Neuronal stem cell (in vitro differentiated cells): ENCODE measurements at regions not wholly inside any gene's neighbourhood (a gene's known extent, or its start where the extent isn't known, plus 50 kb on each side); places are given as distances from the start of the nearest gene placed in this dataset.

Experiments
- DNase-seq: peaks from one replicate; pipeline ENCODE4 v3.0.0-alpha.2; 2013; ENCODE audit warnings: low spot score
- H2AFZ ChIP-seq: one replicate; pipeline ENCODE4 v1.6.1; 2013; ENCODE audit warnings: mild to moderate bottlenecking, low read length, inconsistent platforms
- H2AK5ac ChIP-seq: 2 replicates; pipeline ENCODE4 v1.6.1; 2013; ENCODE audit warnings: low read depth, mild to moderate bottlenecking, inconsistent platforms, low read length, moderate library complexity, mixed read lengths
- H2BK120ac ChIP-seq: 2 replicates; pipeline ENCODE4 v1.6.1; 2013; ENCODE audit warnings: low read depth, mild to moderate bottlenecking, inconsistent platforms, low read length, moderate library complexity, mixed read lengths
- H2BK12ac ChIP-seq: one replicate; pipeline ENCODE4 v1.6.1; 2013; ENCODE audit warnings: low read length, inconsistent platforms
- H2BK15ac ChIP-seq: 2 replicates; pipeline ENCODE4 v1.6.1; 2013; ENCODE audit warnings: mild to moderate bottlenecking, low read length, inconsistent platforms, mixed read lengths
- H2BK5ac ChIP-seq: one replicate; pipeline ENCODE4 v1.6.1; 2013; ENCODE audit warnings: inconsistent platforms, mild to moderate bottlenecking, low read length, moderate library complexity
- H3K14ac ChIP-seq: one replicate; pipeline ENCODE4 v1.6.1; 2013; ENCODE audit warnings: low read length, inconsistent platforms
- H3K18ac ChIP-seq: 2 replicates; pipeline ENCODE4 v1.6.1; 2013; ENCODE audit warnings: low read length, inconsistent platforms
- H3K23ac ChIP-seq: 2 replicates; pipeline ENCODE4 v1.6.1; 2013; ENCODE audit warnings: low read depth, mild to moderate bottlenecking, mixed read lengths, low read length, inconsistent platforms; ENCODE audit not compliant: poor library complexity
- H3K27ac ChIP-seq: replicated peaks from 3 replicates; pipeline ENCODE4 v1.5.1; 2013; ENCODE audit warnings: low read length, inconsistent platforms
- H3K27me3 ChIP-seq, 3 experiments: 2 replicates each; pipeline ENCODE4 v1.6.1; 2013; ENCODE audit warnings: low read length in 3 of 3, mild to moderate bottlenecking in 2 of 3, inconsistent platforms in 1 of 3, low read depth in 1 of 3, mixed read lengths in 1 of 3, moderate library complexity in 1 of 3; ENCODE audit not compliant: control insufficient read depth in 3 of 3, insufficient read depth in 3 of 3
- H3K36me3 ChIP-seq, 2 donors: replicated peaks in 1 of 2; 2 replicates each; pipeline ENCODE4 v1.6.1; 2013; ENCODE audit warnings: low read length in 2 of 2; ENCODE audit not compliant: control insufficient read depth in 2 of 2, insufficient read depth in 2 of 2
- H3K4ac ChIP-seq: 2 replicates; pipeline ENCODE4 v1.6.1; 2013; ENCODE audit warnings: inconsistent platforms, mild to moderate bottlenecking, low read length, moderate library complexity
- H3K4me1 ChIP-seq, 2 donors: 1 replicate in 1 of 2; 2 replicates in 1 of 2; pipeline ENCODE4 v1.6.1; 2013; ENCODE audit warnings: low read length in 2 of 2, low read depth in 1 of 2; ENCODE audit not compliant: control insufficient read depth in 2 of 2, insufficient read depth in 1 of 2
- H3K4me2 ChIP-seq: one replicate; pipeline ENCODE4 v1.6.1; 2013; ENCODE audit warnings: mild to moderate bottlenecking, low read length, inconsistent platforms; ENCODE audit not compliant: insufficient read depth, poor library complexity, severe bottlenecking
- H3K4me3 ChIP-seq, 2 donors: 2 replicates each; pipeline ENCODE4 v1.5.1; 2013; ENCODE audit warnings: low read length in 2 of 2, mild to moderate bottlenecking in 2 of 2, inconsistent platforms in 1 of 2, moderate library complexity in 1 of 2
- H3K79me1 ChIP-seq: one replicate; pipeline ENCODE4 v1.6.1; 2013; ENCODE audit warnings: low read depth, mild to moderate bottlenecking, inconsistent platforms, low read length, moderate library complexity
- H3K9ac ChIP-seq: one replicate; pipeline ENCODE4 v1.6.1; 2013; ENCODE audit warnings: mild to moderate bottlenecking, low read depth, low read length, inconsistent platforms; ENCODE audit not compliant: poor library complexity
- H3K9me3 ChIP-seq, 2 donors: replicated peaks in 1 of 2; 2 replicates each; pipeline versions ENCODE3 to v1.6.1; 2013; ENCODE audit warnings: low read length in 2 of 2, mild to moderate bottlenecking in 2 of 2, inconsistent platforms in 1 of 2, low read depth in 1 of 2, mixed read lengths in 1 of 2, moderate library complexity in 1 of 2; ENCODE audit not compliant: control insufficient read depth in 2 of 2, insufficient read depth in 1 of 2
- H4K8ac ChIP-seq: one replicate; pipeline ENCODE4 v1.6.1; 2013; ENCODE audit warnings: low read depth, mild to moderate bottlenecking, inconsistent platforms, low read length, moderate library complexity
- H4K91ac ChIP-seq: one replicate; pipeline ENCODE4 v1.6.1; 2013; ENCODE audit warnings: low read length, low read depth, mild to moderate bottlenecking, inconsistent platforms; ENCODE audit not compliant: poor library complexity
- WGBS, 2 donors: extraction: QIAGEN DNeasy Blood & Tissue Kit; methylation state at CpG; one replicate each; pipeline ENCODE4 v1.1.7; 2013; ENCODE audit warnings: missing lambda C conversion rate in 2 of 2, mixed read lengths in 1 of 2; ENCODE audit not compliant: insufficient read length in 2 of 2, insufficient replicate concordance in 1 of 2; ENCODE audit errors: extremely low coverage in 2 of 2; 5-methylcytosine and 5-hydroxymethylcytosine counted together

DNA sequence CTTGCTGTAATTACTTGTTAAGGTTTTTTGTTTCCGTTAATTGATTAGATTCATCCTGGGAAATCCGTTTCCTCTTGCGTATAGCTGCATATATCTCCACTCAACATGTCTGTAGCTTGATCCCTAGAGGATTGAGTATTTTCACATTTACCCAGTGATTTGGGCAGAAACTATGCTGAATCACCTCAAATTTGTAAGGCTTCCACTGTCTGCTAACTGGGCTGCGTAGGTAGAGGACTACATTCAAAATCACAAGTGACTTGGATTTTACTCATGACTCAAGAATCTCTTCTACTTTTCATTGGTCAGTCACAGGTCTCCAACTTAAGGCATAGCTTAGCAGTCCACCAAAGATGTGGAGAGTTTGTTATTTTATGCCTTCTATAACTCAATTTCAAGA lies 141.8 kb downstream of the POLR1F start:
- no peak for DNase-seq
- H3K27ac ChIP-seq = no peak overlapping the region
- H3K4me1 ChIP-seq = no peaks in the 10 kb centered on the region
- H2BK15ac ChIP-seq = no peak overlapping the region
- no CpG with 5 or more reads among the region's 4 CpGs for WGBS, 2 donors
- H2BK12ac ChIP-seq = no peak overlapping the region
- H2BK120ac ChIP-seq = no peak overlapping the region
- no peak overlapping the region for H2AFZ ChIP-seq
- no peak overlapping the region for H4K91ac ChIP-seq
- no peak overlapping the region for H3K9ac ChIP-seq
- no peak overlapping the region for H3K23ac ChIP-seq
- H4K8ac ChIP-seq = no peak overlapping the region
- H3K79me1 ChIP-seq = no peaks in the 10 kb centered on the region
- no peaks in the 10 kb centered on the region for H3K36me3 ChIP-seq
- no peaks in the 10 kb centered on the region for H3K9me3 ChIP-seq
- no peak overlapping the region for H3K18ac ChIP-seq
- no peak overlapping the region for H3K4me3 ChIP-seq
- H3K4me2 ChIP-seq = no peak overlapping the region
- no peak overlapping the region for H2AK5ac ChIP-seq
- no peak overlapping the region for H3K4ac ChIP-seq
- H3K14ac ChIP-seq = no peak overlapping the region
- no peak overlapping the region for H2BK5ac ChIP-seq
- H3K27me3 ChIP-seq = no peaks in the 10 kb centered on the region

GRCh38 chr7:19565602-19566001 lies 143.2 kb downstream of the POLR1F start:
- H2BK120ac ChIP-seq = no peak overlapping the region
- no peak overlapping the region for H4K91ac ChIP-seq
- no peak overlapping the region for H2BK15ac ChIP-seq
- H2AK5ac ChIP-seq = no peak overlapping the region
- no peaks in the 10 kb centered on the region for H3K79me1 ChIP-seq
- no peak overlapping the region for H4K8ac ChIP-seq
- H3K27me3 ChIP-seq = no peaks in the 10 kb centered on the region
- H3K9ac ChIP-seq = no peak overlapping the region
- H2BK5ac ChIP-seq = no peak overlapping the region
- H3K36me3 ChIP-seq = no peaks in the 10 kb centered on the region
- H3K27ac ChIP-seq = no peak overlapping the region
- H2BK12ac ChIP-seq = no peak overlapping the region
- H3K14ac ChIP-seq = no peak overlapping the region
- no peak overlapping the region for H3K4ac ChIP-seq
- no peaks in the 10 kb centered on the region for H3K4me1 ChIP-seq
- no peak overlapping the region for H3K23ac ChIP-seq
- DNase-seq = no peak
- H3K4me2 ChIP-seq = no peak overlapping the region
- H2AFZ ChIP-seq = no peak overlapping the region
- no peak overlapping the region for H3K18ac ChIP-seq
- H3K4me3 ChIP-seq = no peak overlapping the region
- H3K9me3 ChIP-seq = no peaks in the 10 kb centered on the region

DNA sequence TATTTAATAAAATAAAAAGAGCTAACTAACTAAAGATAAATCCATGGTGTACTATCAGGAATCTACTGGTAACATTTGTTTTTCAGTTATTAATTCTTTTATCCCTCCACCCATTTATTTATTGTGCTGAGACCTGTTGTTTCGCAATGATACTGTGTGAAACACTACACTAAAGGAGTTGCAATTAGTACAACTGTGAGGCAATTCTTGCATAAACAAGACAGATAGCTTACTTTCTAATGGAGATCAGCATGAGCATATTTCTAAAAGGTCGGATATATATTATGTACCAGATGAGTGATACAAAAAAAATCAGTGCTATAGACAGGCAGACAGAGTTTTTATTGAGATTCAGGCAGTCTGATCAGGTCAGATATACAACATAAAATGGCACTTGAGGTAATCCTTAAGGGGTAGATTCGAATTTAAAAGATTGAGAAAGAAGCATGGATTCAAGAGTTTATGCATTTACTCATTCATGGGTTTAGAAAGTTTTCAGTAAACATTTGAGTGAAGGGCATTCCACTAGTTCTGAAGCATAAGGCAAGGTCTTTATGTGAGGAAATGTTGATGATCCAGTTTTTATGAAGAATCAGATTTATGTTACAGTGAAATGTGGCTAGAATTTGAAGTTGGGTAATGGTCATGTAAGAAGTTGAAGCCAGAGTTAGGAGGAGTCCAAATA lies 147.6 kb downstream of the POLR1F start:
- no peak overlapping the region for H3K27ac ChIP-seq
- H2BK12ac ChIP-seq = no peak overlapping the region
- no peaks in the 10 kb centered on the region for H3K9me3 ChIP-seq
- no peaks in the 10 kb centered on the region for H3K79me1 ChIP-seq
- no peak overlapping the region for H2BK5ac ChIP-seq
- H2BK15ac ChIP-seq = no peak overlapping the region
- H3K4me3 ChIP-seq = no peak overlapping the region
- H3K23ac ChIP-seq = no peak overlapping the region
- no peak overlapping the region for H4K91ac ChIP-seq
- no peak overlapping the region for H3K14ac ChIP-seq
- no peaks in the 10 kb centered on the region for H3K36me3 ChIP-seq
- H3K4ac ChIP-seq = no peak overlapping the region
- H3K4me2 ChIP-seq = no peak overlapping the region
- no peak overlapping the region for H3K18ac ChIP-seq
- no peak overlapping the region for H4K8ac ChIP-seq
- H2AK5ac ChIP-seq = no peak overlapping the region
- H2BK120ac ChIP-seq = no peak overlapping the region
- H3K4me1 ChIP-seq = no peaks in the 10 kb centered on the region
- no peak overlapping the region for H3K9ac ChIP-seq
- DNase-seq = no peak
- no CpG with 5 or more reads among the region's 3 CpGs for WGBS, 2 donors
- H3K27me3 ChIP-seq = no peaks in the 10 kb centered on the region
- no peak overlapping the region for H2AFZ ChIP-seq

DNA sequence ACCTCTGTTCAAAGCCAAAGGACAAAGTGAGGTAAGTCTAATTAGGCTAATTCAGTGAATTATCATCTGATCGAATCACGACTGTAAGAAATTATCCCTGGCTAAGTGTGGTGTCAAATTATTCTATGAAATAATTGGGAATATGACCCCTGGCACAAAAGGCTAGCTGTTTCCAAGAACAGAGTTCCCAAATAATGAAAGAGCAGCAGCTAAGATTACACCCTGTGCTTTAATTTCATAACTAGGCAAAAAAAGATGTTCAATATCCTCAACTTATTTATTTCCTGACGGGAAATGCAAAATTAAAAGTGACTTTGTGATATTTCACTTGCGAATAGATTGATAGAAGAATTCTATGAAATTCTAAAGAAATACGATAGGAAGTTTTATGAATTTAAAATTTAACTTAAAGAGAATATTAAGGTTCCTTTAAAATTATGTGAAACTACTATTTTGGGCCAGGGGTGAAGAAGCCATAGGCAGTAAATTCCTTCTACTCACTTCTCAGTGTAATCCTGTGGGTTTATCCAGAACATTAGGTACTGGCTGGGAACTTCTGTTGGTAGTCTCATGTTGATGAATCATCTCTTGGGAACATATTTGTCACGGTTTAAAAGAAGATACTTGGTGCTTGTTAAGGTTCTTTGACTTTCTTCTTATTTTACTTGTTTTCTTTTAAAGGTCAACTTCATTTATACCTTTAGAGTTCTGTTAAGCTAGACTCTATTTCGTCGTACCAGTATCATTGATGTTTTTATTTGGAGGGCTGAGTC lies 148.5 kb downstream of the POLR1F start:
- no peak overlapping the region for H3K27ac ChIP-seq
- H3K14ac ChIP-seq = no peak overlapping the region
- no peaks in the 10 kb centered on the region for H3K79me1 ChIP-seq
- H3K4me3 ChIP-seq = no peak overlapping the region
- H2BK120ac ChIP-seq = no peak overlapping the region
- no peak overlapping the region for H4K8ac ChIP-seq
- no peak overlapping the region for H4K91ac ChIP-seq
- DNase-seq = no peak
- H3K4me2 ChIP-seq = no peak overlapping the region
- H3K27me3 ChIP-seq = no peaks in the 10 kb centered on the region
- no peaks in the 10 kb centered on the region for H3K36me3 ChIP-seq
- no peak overlapping the region for H3K23ac ChIP-seq
- no peaks in the 10 kb centered on the region for H3K9me3 ChIP-seq
- WGBS, 2 donors = no CpG with 5 or more reads among the region's 8 CpGs
- H3K4me1 ChIP-seq = no peaks in the 10 kb centered on the region
- no peak overlapping the region for H3K4ac ChIP-seq
- no peak overlapping the region for H2BK5ac ChIP-seq
- no peak overlapping the region for H3K18ac ChIP-seq
- no peak overlapping the region for H2BK15ac ChIP-seq
- H2BK12ac ChIP-seq = no peak overlapping the region
- H2AK5ac ChIP-seq = no peak overlapping the region
- no peak overlapping the region for H3K9ac ChIP-seq
- no peak overlapping the region for H2AFZ ChIP-seq
